Activated CD4-positive, CD25-positive, alpha-beta regulatory T cell treated with anti-CD3 and anti-CD28 coated beads, Interleukin-2, amount 50 U/mL, for 24 hours (primary cell): ENCODE measurements at regions not wholly inside any gene's neighbourhood (a gene's known extent, or its start where the extent isn't known, plus 50 kb on each side); places are given as distances from the start of the nearest gene placed in this dataset.

ENCODE experiments used
- ATAC-seq, 2 donors: fragments of 150-1000 bp; cut with Tn5 transposase; one replicate each; pipeline ENCODE4 v1.10.0; 2021; ENCODE audit warnings: mild to moderate bottlenecking in 1 of 2, moderate library complexity in 1 of 2

GRCh38 chr2:5921081-5921642 lies 229.0 kb downstream of the SOX11 start:
- no peak for ATAC-seq

- no peak for ATAC-seq
These were observed 232.1 kb downstream of the SOX11 start for GRCh38 chr2:5923957-5924945.

DNA sequence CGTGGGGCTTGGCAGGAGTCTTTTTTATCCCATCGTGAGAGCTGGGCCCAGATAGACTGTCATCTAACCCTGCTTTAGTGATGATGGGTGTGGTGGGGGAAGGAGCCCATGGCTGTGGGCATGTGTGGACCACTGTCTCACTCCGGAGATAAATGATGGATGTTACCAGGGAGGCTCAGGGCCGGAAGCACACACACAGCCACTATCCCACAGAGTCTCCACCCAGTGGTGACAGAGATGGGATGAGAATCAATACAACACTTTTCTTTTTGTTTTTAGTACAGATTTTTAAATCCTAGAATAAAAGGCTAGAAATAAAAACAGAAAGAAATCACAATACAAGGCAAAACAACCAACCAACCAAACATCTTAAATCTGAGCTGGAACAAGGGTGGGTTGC lies 233.4 kb downstream of the SOX11 start:
- ATAC-seq = no peak

DNA sequence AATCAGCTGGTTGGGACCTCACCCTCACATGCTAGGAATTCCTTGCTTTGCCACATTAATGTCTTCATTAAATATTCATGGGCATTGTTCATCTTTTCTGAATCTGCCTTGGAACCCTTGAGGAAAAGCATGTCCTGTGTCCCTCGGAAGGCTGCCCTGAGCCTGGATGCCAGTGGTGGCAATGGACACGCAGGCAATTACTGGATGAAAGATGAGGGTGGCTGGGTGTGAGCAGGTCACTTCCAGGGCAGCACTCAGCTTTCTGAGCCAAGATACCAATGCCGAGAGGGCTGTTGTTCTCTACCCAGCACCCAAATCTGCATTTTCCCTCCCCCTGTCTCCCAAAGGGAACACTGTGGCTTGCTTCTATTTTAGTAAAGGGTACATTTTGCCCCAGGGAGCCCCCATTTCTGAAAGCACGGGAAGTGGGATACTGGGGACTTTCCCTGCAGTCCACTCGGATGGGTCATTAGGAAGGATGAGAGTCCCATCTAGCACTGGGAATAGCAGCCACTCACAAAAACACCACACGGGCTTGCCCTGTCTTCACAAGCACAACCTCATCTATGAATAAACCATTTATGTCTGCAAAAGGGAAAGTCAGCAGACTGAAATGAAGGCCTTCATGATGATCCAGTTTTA lies 234.8 kb downstream of the SOX11 start:
- ATAC-seq = no peak

DNA sequence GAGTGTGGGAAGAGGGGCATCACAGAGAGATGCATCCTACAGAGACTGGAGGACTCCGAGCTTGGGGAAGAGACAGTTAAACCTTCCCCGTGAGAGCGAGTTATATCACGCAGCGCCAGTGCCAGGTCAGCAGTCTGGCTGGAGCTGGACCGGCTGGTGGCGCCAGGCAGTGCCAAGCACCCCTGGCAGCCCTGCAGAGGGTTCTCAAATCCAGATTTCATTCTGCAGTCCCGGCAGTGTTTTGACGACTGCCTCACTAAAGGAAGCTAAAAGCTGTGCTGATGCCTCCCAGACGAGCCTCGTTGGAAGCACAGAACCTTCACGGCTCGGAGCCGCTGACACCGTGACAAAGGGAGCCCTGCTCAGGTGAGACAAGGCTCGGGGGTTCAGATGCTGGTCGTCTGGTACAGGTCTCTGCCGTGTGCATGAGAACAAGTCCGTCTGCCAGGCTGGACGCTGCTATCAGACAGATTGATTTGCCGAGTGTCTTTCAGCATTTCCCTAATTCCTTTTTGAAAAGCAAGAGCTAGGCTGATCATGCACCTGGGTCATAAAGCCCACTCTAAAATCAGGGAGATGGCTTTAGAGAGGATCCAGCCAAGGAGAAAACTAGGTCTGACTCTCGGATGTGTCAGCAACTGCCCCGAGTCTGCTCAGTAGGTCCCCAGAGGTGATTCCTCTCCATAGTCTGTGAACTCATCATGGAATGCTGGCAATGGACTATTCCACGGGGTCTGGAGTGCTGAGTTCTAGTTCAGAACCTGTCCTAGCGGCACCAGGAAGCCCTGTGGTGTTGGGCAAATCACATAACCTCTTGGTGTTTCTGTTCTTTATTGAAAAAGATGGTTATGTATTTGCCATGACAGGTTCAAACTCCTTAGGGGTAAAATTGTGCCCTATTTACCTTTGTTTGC lies 240.6 kb downstream of the SOX11 start:
- no peak for ATAC-seq

DNA sequence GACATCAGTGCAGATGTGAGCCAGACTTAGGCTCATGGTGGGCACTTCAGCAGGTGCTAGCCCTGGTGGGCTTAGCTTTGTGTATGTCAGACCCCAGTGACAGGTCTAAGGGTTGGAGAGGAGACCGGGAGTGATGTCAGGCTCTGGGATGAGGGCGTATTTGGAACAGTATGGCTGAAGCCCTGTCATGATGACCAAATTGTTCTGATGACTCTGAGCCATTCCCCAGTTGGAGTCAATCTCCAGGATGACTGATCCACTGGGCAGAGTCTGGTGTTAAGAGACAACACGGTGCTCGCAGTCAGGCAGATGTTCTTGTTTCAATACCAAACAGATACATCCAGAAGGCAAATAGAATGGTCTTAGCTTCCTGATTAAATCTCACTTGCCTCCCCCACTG lies 241.5 kb downstream of the SOX11 start:
- ATAC-seq = no peak

DNA sequence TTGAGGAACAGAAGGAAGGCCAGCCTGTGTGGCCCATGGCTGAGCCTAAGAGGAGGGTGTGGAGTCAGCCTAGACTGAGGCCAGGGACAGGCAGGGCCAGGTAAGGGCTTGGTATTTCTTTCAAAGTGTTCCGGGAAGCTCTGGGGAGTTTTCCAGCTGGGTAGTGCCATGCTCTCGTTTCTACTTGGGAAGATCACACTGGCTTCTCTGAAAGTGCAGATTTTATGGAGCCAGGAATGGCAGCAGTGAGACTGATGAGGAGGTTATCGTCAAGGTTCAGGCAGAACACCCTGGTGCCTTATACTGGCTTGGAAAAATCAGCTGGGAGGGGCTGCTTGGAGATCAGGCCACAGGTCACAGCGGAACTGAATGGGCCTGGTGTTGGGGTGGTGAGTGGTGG lies 245.1 kb downstream of the SOX11 start:
- ATAC-seq = no peak

GRCh38 chr2:5937851-5938565 lies 245.8 kb downstream of the SOX11 start:
- no peak for ATAC-seq

DNA sequence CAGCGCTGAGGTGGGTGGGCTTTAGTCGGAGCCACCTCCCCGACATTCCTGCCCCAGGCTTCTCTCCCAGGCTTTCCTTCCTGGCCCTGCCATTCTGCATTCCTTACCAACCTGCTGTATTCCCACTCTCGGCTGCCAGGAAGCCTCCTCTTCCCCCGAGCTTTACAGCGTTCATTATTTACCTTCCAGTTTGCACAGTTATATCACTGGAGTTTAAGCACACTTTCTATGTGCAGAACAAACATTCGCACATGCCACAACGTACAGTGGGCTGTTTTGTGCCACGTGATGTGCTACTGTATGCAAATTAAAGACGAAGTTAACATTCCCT lies 246.3 kb downstream of the SOX11 start:
- no peak for ATAC-seq

DNA sequence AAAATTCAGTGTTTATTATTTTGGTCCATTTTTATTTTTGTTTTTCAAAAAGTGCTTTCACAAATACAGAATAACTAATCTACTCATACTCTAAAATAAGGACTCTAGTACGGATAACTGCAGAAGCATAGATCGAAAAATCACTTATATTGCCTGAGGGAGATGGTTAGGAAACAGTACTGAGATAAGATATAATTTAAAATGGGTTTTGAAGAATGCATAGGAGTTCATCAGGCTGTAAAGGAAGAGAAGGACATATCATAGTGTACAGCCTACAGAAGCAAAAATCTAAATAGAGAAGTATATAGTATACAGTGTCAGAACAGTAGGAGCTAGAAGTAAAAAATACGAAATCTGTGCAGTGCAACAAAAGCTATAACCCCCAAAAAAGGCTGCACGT lies 247.4 kb downstream of the SOX11 start:
- ATAC-seq = no peak

GRCh38 chr2:5940596-5941535 lies 248.7 kb downstream of the SOX11 start:
- no peak for ATAC-seq

GRCh38 chr2:5942204-5942603 lies 250.0 kb downstream of the SOX11 start:
- no peak for ATAC-seq

- no peak for ATAC-seq
These were observed 253.6 kb downstream of the SOX11 start for GRCh38 chr2:5945742-5946141.

DNA sequence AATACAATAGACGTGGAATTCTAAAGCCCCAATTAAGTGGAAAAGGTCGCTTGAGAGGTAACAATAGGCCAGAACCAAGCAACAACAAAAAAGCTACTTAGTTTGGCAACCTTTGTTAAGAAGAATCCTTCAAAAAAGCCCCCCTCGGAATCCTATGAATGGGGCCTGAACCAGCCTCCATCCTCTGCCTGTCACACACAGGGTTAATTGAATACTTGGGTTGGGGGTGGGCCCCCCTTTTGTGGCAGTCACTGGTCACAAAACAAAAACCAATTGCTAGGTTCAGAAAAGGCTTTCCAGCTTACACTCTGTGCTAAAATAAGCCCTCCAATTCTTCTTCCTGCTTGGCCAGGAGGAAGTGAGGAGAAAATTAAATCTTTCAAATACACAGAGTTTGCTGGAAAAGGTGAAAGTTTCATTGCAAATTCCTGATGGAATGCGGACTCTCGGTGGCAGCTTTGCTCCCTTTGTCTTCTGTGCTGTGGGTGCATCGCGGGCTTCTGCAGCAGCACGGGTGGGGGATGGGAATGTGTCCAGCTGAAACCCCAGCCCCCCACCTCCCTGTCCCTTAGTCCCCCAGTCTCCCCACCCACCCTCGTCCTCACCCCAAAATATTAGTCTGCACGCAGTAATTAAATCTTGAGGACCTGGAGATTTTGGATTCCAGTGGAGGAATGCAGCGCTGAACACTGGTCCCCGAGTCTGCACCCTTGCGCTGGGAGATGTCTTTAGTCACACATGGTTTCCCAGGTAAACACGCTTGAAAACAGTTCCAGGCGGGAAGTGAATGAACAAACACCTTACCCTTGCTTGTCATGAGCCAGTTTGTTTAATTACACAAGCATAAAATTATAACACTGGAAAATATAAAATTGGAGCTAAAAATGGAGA lies 254.3 kb downstream of the SOX11 start:
- no peak for ATAC-seq

DNA sequence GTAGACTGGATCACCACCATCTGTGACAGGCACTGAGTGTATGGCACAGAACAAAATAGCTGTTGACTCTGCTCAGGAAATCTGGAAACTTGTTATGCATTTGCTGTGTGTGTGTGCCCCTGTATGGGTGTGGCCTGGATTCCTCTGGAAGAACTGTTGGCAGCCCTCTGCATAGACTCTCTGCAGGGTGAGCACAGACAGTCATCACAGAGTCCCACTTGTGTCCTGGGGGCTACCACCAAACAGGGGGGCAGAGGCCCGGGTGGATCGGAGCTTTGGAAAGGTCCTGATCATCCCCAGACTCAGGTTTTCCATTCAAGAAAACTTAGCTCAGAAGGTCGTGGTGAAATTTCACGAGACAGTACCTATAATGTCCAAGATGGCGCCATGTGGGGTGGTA lies 258.6 kb downstream of the SOX11 start:
- ATAC-seq = no peak

DNA sequence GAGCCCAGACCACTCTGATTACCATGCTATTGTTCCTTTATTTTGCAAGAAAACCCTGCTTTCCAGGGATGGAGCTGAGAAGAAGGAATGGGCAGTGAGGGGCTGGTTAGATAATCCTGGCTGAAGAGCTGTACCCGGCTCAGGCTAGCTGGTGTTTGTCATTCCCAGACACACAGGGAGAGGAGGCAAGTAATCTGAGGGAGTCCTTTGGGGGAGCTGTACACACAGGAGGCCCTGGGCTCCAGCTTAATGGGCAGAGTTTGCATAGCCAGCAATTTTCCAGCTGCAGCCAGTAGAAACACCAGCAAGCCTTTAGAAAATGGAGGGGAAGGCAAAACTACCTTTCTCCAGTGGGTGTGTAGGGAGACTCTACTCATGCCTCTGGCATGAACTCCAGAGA lies 259.3 kb downstream of the SOX11 start:
- no peak for ATAC-seq

DNA sequence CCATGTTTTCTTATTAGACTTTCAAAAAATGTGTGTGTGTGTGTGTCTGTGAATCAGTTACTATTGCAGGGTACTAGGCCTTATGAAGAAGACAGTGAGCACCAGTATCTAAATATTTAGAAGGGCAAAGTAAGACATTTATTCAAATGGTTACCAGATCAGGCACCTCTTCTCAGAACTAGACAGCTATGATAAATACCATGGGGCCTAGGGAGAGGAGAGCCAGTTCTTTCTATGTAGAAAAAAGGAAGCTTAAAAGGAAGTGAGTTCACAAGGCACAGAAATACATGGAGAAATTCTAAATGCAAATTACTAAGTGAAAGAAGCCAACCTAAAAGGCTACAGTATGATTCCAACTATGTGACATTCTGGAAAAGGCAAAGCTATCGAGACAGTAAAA lies 261.3 kb downstream of the SOX11 start:
- no peak for ATAC-seq

DNA sequence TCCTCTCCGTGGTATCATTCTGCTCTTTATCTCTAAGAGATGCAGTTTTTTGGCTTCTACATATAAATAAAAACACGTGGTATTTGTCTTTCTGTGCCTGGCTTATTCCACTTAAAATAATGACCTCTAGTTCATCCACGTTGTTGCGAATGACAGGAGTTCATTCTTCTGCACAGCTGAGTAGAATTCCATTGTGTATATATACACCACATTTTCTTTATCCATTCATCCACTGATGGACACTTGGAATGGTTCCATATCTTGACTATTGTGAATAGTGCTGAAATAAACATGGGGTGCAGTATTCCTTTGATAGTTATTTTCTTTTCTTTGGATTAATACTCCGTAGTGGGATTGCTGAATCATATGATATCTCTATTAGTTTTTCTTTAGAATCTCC lies 262.3 kb downstream of the SOX11 start:
- ATAC-seq = no peak

- no peak for ATAC-seq
These were observed 263.7 kb downstream of the SOX11 start for GRCh38 chr2:5955921-5956320.
